ENCODE measurements at regions not wholly inside any gene's neighbourhood (a gene's known extent, or its start where the extent isn't known, plus 50 kb on each side); places are given as distances from the start of the nearest gene placed in this dataset.

- Mint-ChIP-seq H3K9me3 (ENCODE audit: unreplicated experiment) (no peaks in the 10 kb centered on the region), H3K4me1 (ENCODE audit: low read depth, unreplicated experiment) (no peaks in the 10 kb centered on the region), H3K27ac (ENCODE audit: unreplicated experiment) (peak overlapping the region; percentile 14), H3K4me3 (ENCODE audit: unreplicated experiment) (no peak overlapping the region), H3K36me3 (ENCODE audit: low read depth, unreplicated experiment) (no peaks in the 10 kb centered on the region), H3K27me3 (ENCODE audit: low read depth, unreplicated experiment) (peaks cover 13% of the 10 kb centered on the region)
- no peak overlapping the region for H3K4me2 ChIP-seq (ENCODE audit: low read length)
- no peaks in the 10 kb centered on the region for H3K36me3 ChIP-seq (ENCODE audit: insufficient read depth, low read length)
- FAIRE-seq, result no peak
- H4K20me1 ChIP-seq (ENCODE audit: insufficient read depth, low read length), result no peaks in the 10 kb centered on the region
- H2AFZ ChIP-seq (ENCODE audit: low read depth, low read length), result no peak overlapping the region
- H3K27me3 ChIP-seq (ENCODE audit: insufficient read depth, low read length), result no peaks in the 10 kb centered on the region
- H3K9me3 ChIP-seq (ENCODE audit: insufficient read depth, low read depth, low read length), result no peaks in the 10 kb centered on the region
- H3K79me2 ChIP-seq (ENCODE audit: insufficient read depth, low read length), result no peaks in the 10 kb centered on the region
- no peak overlapping the region for H3K9ac ChIP-seq (ENCODE audit: low read length)
- no peaks in the 10 kb centered on the region for H3K4me1 ChIP-seq (ENCODE audit: insufficient read depth, low read length)
- no peak overlapping the region for H3K4me3 ChIP-seq (ENCODE audit: insufficient read depth, low read depth, low read length)
- no peak overlapping the region for H3K27ac ChIP-seq (ENCODE audit: low read depth, low read length)
- TF ChIP-seq CTCF (IDR thresholded peaks at IDR 0.05; ENCODE audit: insufficient read depth, low read depth, low read length), result no peak
- no peak for TF ChIP-seq EZH2 (IDR thresholded peaks at IDR 0.05; ENCODE audit: insufficient read depth, low read length)
- DNase-seq (ENCODE audit: low read depth), result no peak
These were observed 298.3 kb downstream of the SHQ1 start for GRCh38 chr3:72549761-72550581.

- no peaks in the 10 kb centered on the region for H3K4me1 Mint-ChIP-seq (ENCODE audit: low read depth, unreplicated experiment)
- Histone ChIP-seq H3K4me1 (ENCODE audit: insufficient read depth, low read length) (no peaks in the 10 kb centered on the region), H2AFZ (ENCODE audit: low read depth, low read length) (no peak overlapping the region)
These were observed 299.3 kb downstream of the SHQ1 start for GRCh38 chr3:72548981-72549380.

More at GRCh38 chr3:72548981-72549380, 299.3 kb downstream of the SHQ1 start:
- DNase-seq (ENCODE audit: low read depth) (no peak), FAIRE-seq (no peak)
- Histone ChIP-seq H3K79me2 (ENCODE audit: insufficient read depth, low read length) (no peaks in the 10 kb centered on the region), H4K20me1 (ENCODE audit: insufficient read depth, low read length) (no peaks in the 10 kb centered on the region), H3K9ac (ENCODE audit: low read length) (no peak overlapping the region), H3K36me3 (ENCODE audit: insufficient read depth, low read length) (no peaks in the 10 kb centered on the region), H3K27me3 (ENCODE audit: insufficient read depth, low read length) (no peaks in the 10 kb centered on the region), H3K27ac (ENCODE audit: low read depth, low read length) (no peak overlapping the region), H3K9me3 (ENCODE audit: insufficient read depth, low read depth, low read length) (no peaks in the 10 kb centered on the region), H3K4me3 (ENCODE audit: insufficient read depth, low read depth, low read length) (no peak overlapping the region), H3K4me2 (ENCODE audit: low read length) (no peak overlapping the region)
- Mint-ChIP-seq H3K36me3 (ENCODE audit: low read depth, unreplicated experiment) (no peaks in the 10 kb centered on the region), H3K9me3 (ENCODE audit: unreplicated experiment) (no peaks in the 10 kb centered on the region), H3K27ac (ENCODE audit: unreplicated experiment) (no peak overlapping the region), H3K27me3 (ENCODE audit: low read depth, unreplicated experiment) (peaks cover 16% of the 10 kb centered on the region), H3K4me3 (ENCODE audit: unreplicated experiment) (no peak overlapping the region)
- TF ChIP-seq CTCF (IDR thresholded peaks at IDR 0.05; ENCODE audit: insufficient read depth, low read depth, low read length), result no peak
- no peak for TF ChIP-seq EZH2 (IDR thresholded peaks at IDR 0.05; ENCODE audit: insufficient read depth, low read length)

All from astrocyte (in vitro differentiated cells and primary cell).